ENCODE measurements at regions not wholly inside any gene's neighbourhood (a gene's known extent, or its start where the extent isn't known, plus 50 kb on each side); places are given as distances from the start of the nearest gene placed in this dataset.

- TF ChIP-seq CTCF (IDR thresholded peaks at IDR 0.05; ENCODE audit: low read length) (no peak), EZH2 (IDR thresholded peaks at IDR 0.05; ENCODE audit: borderline replicate concordance, low read length) (no peak)
These were observed 231.3 kb upstream of the IRF2BP2 start for GRCh38 chr1:234841281-234841680.
